Upper lobe of left lung (tissue), 4 donors: ENCODE measurements at regions not wholly inside any gene's neighbourhood (a gene's known extent, or its start where the extent isn't known, plus 50 kb on each side); places are given as distances from the start of the nearest gene placed in this dataset.

Experiments used
- CTCF ChIP-seq, 6 experiments: fragments of 450-650 bp in 4 of 6; fragments of 200-600 bp in 2 of 6; sonication (generic) in 2 of 6; IDR thresholded peaks; one replicate each; pipeline ENCODE4 v1.5.1; 2016 to 2019; ENCODE audit warnings: antibody characterized with exemption in 6 of 6
- POLR2A ChIP-seq, 4 donors: fragments of 450-650 bp; IDR thresholded peaks; one replicate each; pipeline ENCODE4 v1.5.1; 2016 to 2017; ENCODE audit warnings: antibody characterized with exemption in 4 of 4, mild to moderate bottlenecking in 2 of 4
- POLR2AphosphoS5 ChIP-seq, 2 donors: sonication (generic); formaldehyde crosslinking; IDR thresholded peaks; one replicate each; pipeline ENCODE4 v1.5.1; 2017; ENCODE audit warnings: antibody characterized with exemption in 2 of 2

GRCh38 chr11:70543611-70544010 is 145.3 kb downstream of the CTTN start:
- TF ChIP-seq CTCF (IDR thresholded peaks at IDR 0.05) = no peak
- TF ChIP-seq POLR2A (IDR thresholded peaks at IDR 0.05) = no peak
- TF ChIP-seq POLR2AphosphoS5 (IDR thresholded peaks at IDR 0.05) = no peak
